ENCODE measurements at regions not wholly inside any gene's neighbourhood (a gene's known extent, or its start where the extent isn't known, plus 50 kb on each side); places are given as distances from the start of the nearest gene placed in this dataset.

- no peak for TF ChIP-seq CTCF (IDR thresholded peaks at IDR 0.05; ENCODE audit: extremely low read depth, missing control alignments)
- DNase-seq (ENCODE audit: low spot score), result no peak
Measured at GRCh38 chr2:175516555-175516954, 335.0 kb upstream of the ATP5MC3 start.

- no peak for DNase-seq (ENCODE audit: low spot score)
- no peak for TF ChIP-seq CTCF (IDR thresholded peaks at IDR 0.05; ENCODE audit: extremely low read depth, missing control alignments)
Measured at GRCh38 chr2:175500255-175500654, 318.7 kb upstream of the ATP5MC3 start.

- no peak for TF ChIP-seq CTCF (IDR thresholded peaks at IDR 0.05; ENCODE audit: extremely low read depth, missing control alignments)
- no peak for DNase-seq (ENCODE audit: low spot score)
Measured at GRCh38 chr2:175490360-175490791, 308.9 kb upstream of the ATP5MC3 start.

GRCh38 chr2:175478096-175478768 is 296.7 kb upstream of the ATP5MC3 start:
- no peak for TF ChIP-seq CTCF (IDR thresholded peaks at IDR 0.05; ENCODE audit: extremely low read depth, missing control alignments)
- no peak for DNase-seq (ENCODE audit: low spot score)

GRCh38 chr2:175476948-175477347 is 295.4 kb upstream of the ATP5MC3 start:
- DNase-seq (ENCODE audit: low spot score), result no peak
- TF ChIP-seq CTCF (IDR thresholded peaks at IDR 0.05; ENCODE audit: extremely low read depth, missing control alignments), result no peak

- DNase-seq (ENCODE audit: low spot score), result no peak
- TF ChIP-seq CTCF (IDR thresholded peaks at IDR 0.05; ENCODE audit: extremely low read depth, missing control alignments), result no peak
Measured at GRCh38 chr2:175476374-175476773, 294.9 kb upstream of the ATP5MC3 start.

GRCh38 chr2:175475130-175475529 is 293.6 kb upstream of the ATP5MC3 start:
- DNase-seq (ENCODE audit: low spot score), result no peak
- TF ChIP-seq CTCF (IDR thresholded peaks at IDR 0.05; ENCODE audit: extremely low read depth, missing control alignments), result no peak

All from GM20000 (cell line).